ENCODE measurements at regions not wholly inside any gene's neighbourhood (a gene's known extent, or its start where the extent isn't known, plus 50 kb on each side); places are given as distances from the start of the nearest gene placed in this dataset.

DNA sequence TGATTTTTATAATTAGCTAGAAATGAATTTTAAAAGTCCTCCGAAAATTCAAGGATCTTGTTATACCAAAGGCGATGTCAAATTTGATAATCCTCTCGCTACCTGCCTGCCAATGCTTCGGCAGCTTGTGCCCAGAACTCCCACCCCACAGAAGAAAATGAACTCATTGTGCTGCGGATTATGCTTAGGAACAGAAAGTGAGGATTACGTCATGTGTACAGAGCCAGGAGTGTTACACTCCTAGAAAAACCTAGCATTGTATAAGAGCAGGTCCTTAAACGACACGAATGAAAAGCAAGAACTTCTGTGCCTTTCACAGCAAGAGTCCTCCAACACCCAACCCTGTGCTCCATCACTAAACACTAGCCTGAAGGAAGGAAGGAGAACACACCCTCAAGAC lies 168.3 kb downstream of the RNF152 start:
- Histone ChIP-seq H3K4me1 (ENCODE audit: control insufficient read depth, extremely low read depth, insufficient read depth, low read length) (peaks cover 15% of the 10 kb centered on the region), H3K9me3 (replicated peaks; ENCODE audit: control insufficient read depth, insufficient read depth, low read length) (no peaks in the 10 kb centered on the region), H2AFZ (ENCODE audit: low read depth, low read length) (no peak overlapping the region), H3K4me3 (replicated peaks in 1 of 3; ENCODE audit: insufficient read depth in 1 of 3, low read depth in 1 of 3, low read length in 3 of 3) (no peak overlapping the region), H3K27me3 (ENCODE audit: control insufficient read depth in 2 of 2, insufficient read depth in 2 of 2, low read length in 2 of 2) (no peaks in the 10 kb centered on the region), H3K9ac (replicated peaks; ENCODE audit: extremely low read depth, insufficient read depth, low read length) (no peak overlapping the region), H3K36me3 (ENCODE audit: control insufficient read depth in 2 of 2, extremely low read depth in 1 of 2, insufficient read depth in 2 of 2, low read length in 2 of 2) (no peaks in the 10 kb centered on the region), H4K20me1 (replicated peaks; ENCODE audit: control insufficient read depth, extremely low read depth, insufficient read depth, low read length) (no peaks in the 10 kb centered on the region), H3K79me2 (ENCODE audit: control insufficient read depth, insufficient read depth, low read length) (no peaks in the 10 kb centered on the region), H3K9me1 (replicated peaks; ENCODE audit: control insufficient read depth, extremely low read depth, insufficient read depth, low read length) (no peaks in the 10 kb centered on the region), H3K4me2 (ENCODE audit: insufficient read depth, low read length) (no peak overlapping the region), H3K27ac (ENCODE audit: insufficient read depth, low read depth, low read length) (no peak overlapping the region)
- no peak for TF ChIP-seq JUN (IDR thresholded peaks at IDR 0.05; ENCODE audit: borderline replicate concordance, insufficient read depth, insufficient read length, low read depth)
- TF ChIP-seq, protein P1, sequence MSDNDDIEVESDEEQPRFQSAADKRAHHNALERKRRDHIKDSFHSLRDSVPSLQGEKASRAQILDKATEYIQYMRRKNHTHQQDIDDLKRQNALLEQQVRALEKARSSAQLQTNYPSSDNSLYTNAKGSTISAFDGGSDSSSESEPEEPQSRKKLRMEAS (IDR thresholded peaks at IDR 0.05; ENCODE audit: insufficient read depth, insufficient read length), result no peak
- TF ChIP-seq MYC (IDR thresholded peaks at IDR 0.05; ENCODE audit: low read depth, low read length), result no peak
- no peak for TF ChIP-seq EZH2 (IDR thresholded peaks at IDR 0.05; ENCODE audit: borderline replicate concordance, low read depth, low read length, severe bottlenecking)
- no peak for TF ChIP-seq POLR2AphosphoS5 (IDR thresholded peaks at IDR 0.05; ENCODE audit: insufficient read depth, low read depth, low read length)
- no peak for TF ChIP-seq FOS (IDR thresholded peaks at IDR 0.05; ENCODE audit: borderline replicate concordance, insufficient read depth, low read length)
- TF ChIP-seq POLR2A (IDR thresholded peaks at IDR 0.05; ENCODE audit: low read depth, low read length), result no peak
- TF ChIP-seq GATA2 (IDR thresholded peaks at IDR 0.05; ENCODE audit: insufficient read depth, insufficient read length, low read depth, low read length), result no peak
- TF ChIP-seq, protein P2, sequence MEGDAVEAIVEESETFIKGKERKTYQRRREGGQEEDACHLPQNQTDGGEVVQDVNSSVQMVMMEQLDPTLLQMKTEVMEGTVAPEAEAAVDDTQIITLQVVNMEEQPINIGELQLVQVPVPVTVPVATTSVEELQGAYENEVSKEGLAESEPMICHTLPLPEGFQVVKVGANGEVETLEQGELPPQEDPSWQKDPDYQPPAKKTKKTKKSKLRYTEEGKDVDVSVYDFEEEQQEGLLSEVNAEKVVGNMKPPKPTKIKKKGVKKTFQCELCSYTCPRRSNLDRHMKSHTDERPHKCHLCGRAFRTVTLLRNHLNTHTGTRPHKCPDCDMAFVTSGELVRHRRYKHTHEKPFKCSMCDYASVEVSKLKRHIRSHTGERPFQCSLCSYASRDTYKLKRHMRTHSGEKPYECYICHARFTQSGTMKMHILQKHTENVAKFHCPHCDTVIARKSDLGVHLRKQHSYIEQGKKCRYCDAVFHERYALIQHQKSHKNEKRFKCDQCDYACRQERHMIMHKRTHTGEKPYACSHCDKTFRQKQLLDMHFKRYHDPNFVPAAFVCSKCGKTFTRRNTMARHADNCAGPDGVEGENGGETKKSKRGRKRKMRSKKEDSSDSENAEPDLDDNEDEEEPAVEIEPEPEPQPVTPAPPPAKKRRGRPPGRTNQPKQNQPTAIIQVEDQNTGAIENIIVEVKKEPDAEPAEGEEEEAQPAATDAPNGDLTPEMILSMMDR (IDR thresholded peaks at IDR 0.05; ENCODE audit: extremely low read depth in 1 of 2, insufficient read depth in 1 of 2, low read depth in 1 of 2, low read length in 2 of 2), result no peak
- ChIA-PET CTCF (no interaction called here), POLR2A (no interaction called here)
- FAIRE-seq, result no peak
- DNase-seq (ENCODE audit: low read depth, low spot score), result no peak
- intact Hi-C loops (cut with micrococcal nuclease) (no loop called here), dilution Hi-C loops (cut with MboI; ENCODE audit: extremely low pct_ligation_motif_present, low sequenced_read_pairs) (no loop called here)
- BruUV-seq (replicated peaks), result no TSS peak

All from endothelial cell of umbilical vein (primary cell).